Thymus (tissue), 11 donors: ENCODE measurements at regions not wholly inside any gene's neighbourhood (a gene's known extent, or its start where the extent isn't known, plus 50 kb on each side); places are given as distances from the start of the nearest gene placed in this dataset.

ENCODE experiments used
- DNase-seq, 9 donors: peaks; one replicate each; pipeline ENCODE4 v3.0.0-alpha.2; 2013; ENCODE audit warnings: low spot score in 9 of 9, low read depth in 6 of 9, missing footprints in 1 of 9
- H3K27ac ChIP-seq, 2 donors: one replicate each; pipeline ENCODE4 v1.5.1; 2013; ENCODE audit warnings: control low read depth in 1 of 2, low read depth in 1 of 2, low read length in 1 of 2, mild to moderate bottlenecking in 1 of 2, moderate library complexity in 1 of 2
- H3K27me3 ChIP-seq, 2 donors: one replicate each; pipeline ENCODE4 v1.5.1; 2013; ENCODE audit warnings: low read length in 1 of 2; ENCODE audit not compliant: control insufficient read depth in 2 of 2, insufficient read depth in 1 of 2
- H3K36me3 ChIP-seq, 2 donors: one replicate each; pipeline ENCODE4 v1.5.1; 2013; ENCODE audit warnings: low read length in 1 of 2, mild to moderate bottlenecking in 1 of 2, moderate library complexity in 1 of 2; ENCODE audit not compliant: control insufficient read depth in 2 of 2, insufficient read depth in 2 of 2
- H3K4me1 ChIP-seq, 2 donors: one replicate each; pipeline ENCODE4 v1.5.1; 2013; ENCODE audit warnings: low read length in 2 of 2; ENCODE audit not compliant: control insufficient read depth in 2 of 2, insufficient read depth in 2 of 2
- H3K4me3 ChIP-seq, 2 donors: one replicate each; pipeline ENCODE4 v1.5.1; 2013; ENCODE audit warnings: low read length in 2 of 2, control low read depth in 1 of 2, mild to moderate bottlenecking in 1 of 2
- H3K9me3 ChIP-seq, 2 donors: one replicate each; pipeline ENCODE4 v1.5.1; 2013; ENCODE audit warnings: low read length in 1 of 2, mild to moderate bottlenecking in 1 of 2; ENCODE audit not compliant: control insufficient read depth in 2 of 2, insufficient read depth in 1 of 2
- WGBS: extraction: QIAGEN DNeasy Blood & Tissue Kit; methylation state at CpG from one replicate; pipeline ENCODE4 v1.1.7; 2013; 5-methylcytosine and 5-hydroxymethylcytosine counted together
- donor health status: healthy.

DNA sequence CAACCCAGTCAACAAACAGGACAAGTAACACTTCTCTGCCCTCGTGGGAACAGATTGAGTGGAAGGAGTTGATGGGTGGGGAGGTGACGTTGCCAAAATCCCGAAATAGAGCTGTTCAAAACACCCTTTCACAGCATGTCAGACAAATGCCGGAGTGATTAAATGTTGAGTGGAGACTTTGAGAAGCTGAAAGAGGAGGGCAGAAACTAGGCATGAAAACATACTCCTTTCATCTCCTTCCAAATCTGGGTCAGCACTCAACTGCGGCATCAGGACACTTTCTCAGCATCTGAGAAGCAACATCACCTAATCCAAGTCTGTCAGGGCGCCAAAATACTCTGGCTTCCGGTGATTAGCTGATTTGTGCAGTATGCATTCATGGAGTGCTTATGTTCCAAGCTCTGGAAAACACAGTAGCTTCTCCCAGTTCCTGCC is 51.5 kb upstream of the MRI1 start:
- no peaks in the 10 kb centered on the region for H3K4me1 ChIP-seq
- 77% methylated on average over 7 of the region's 7 CpGs for WGBS
- H3K36me3 ChIP-seq, result no peaks in the 10 kb centered on the region
- DNase-seq, result no peak
- H3K27ac ChIP-seq, result no peak overlapping the region
- H3K9me3 ChIP-seq, result no peaks in the 10 kb centered on the region
- no peak overlapping the region for H3K4me3 ChIP-seq
- H3K27me3 ChIP-seq, result peaks cover 0 to 6% of the 10 kb centered on the region in 2 donors

GRCh38 chr19:13707915-13708314 is 56.4 kb upstream of the MRI1 start:
- Histone ChIP-seq H3K27ac (no peak overlapping the region), H3K4me1 (no peaks in the 10 kb centered on the region), H3K4me3 (no peak overlapping the region), H3K9me3 (no peaks in the 10 kb centered on the region), H3K36me3 (no peaks in the 10 kb centered on the region), H3K27me3 (no peaks in the 10 kb centered on the region)
- no peak for DNase-seq
- WGBS, result 41% methylated on average over 4 of the region's 4 CpGs

DNA sequence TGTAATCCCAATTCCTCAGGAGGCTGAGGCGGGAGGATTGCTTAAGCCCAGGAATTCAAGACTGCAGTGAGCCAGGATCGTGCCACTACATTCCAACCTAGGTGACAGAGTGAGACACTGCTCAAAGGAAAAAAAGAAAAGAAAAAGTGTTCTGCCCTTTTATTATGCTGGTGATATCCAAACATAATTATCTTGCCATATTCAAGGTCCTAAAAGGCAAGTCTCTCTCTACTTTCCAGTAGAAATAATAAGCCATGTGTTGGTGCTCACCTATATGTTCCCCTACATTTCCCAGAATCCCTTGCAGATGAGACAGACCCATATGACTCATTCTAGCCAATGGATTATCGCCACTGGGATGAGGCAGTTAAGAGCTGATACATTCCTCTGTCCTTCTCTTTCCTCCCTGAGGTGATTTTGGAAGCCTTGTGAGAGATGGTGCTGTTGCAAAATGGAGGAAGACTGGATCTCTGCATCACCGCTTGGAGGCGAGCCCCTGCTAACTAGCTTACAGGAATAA is 58.3 kb upstream of the MRI1 start:
- 97% methylated on average over 5 of the region's 5 CpGs for WGBS
- Histone ChIP-seq H3K4me1 (no peaks in the 10 kb centered on the region), H3K36me3 (no peaks in the 10 kb centered on the region)

GRCh38 chr19:13705201-13705600 is 59.1 kb upstream of the MRI1 start:
- Histone ChIP-seq H3K27ac (no peak overlapping the region), H3K9me3 (peaks cover 0 to 2% of the 10 kb centered on the region in 2 donors), H3K36me3 (no peaks in the 10 kb centered on the region), H3K4me1 (no peaks in the 10 kb centered on the region), H3K4me3 (no peak overlapping the region), H3K27me3 (peaks cover 0 to 14% of the 10 kb centered on the region in 2 donors)
- no peak for DNase-seq
- 98% methylated on average over 2 of the region's 2 CpGs for WGBS

More for the DNA sequence above, 58.3 kb upstream of the MRI1 start:
- Histone ChIP-seq H3K4me3 (no peak overlapping the region), H3K27ac (no peak overlapping the region), H3K9me3 (peaks cover 0 to 2% of the 10 kb centered on the region in 2 donors), H3K27me3 (peaks cover 0 to 12% of the 10 kb centered on the region in 2 donors)
- no peak for DNase-seq

GRCh38 chr19:13701624-13702023 is 62.7 kb upstream of the MRI1 start:
- peaks cover 0 to 2% of the 10 kb centered on the region in 2 donors for H3K9me3 ChIP-seq
- H3K27ac ChIP-seq, result no peak overlapping the region
- peaks cover 0 to 16% of the 10 kb centered on the region in 2 donors for H3K27me3 ChIP-seq
- H3K4me1 ChIP-seq, result no peaks in the 10 kb centered on the region
- H3K36me3 ChIP-seq, result no peaks in the 10 kb centered on the region
- WGBS, result 98% methylated on average over 2 of the region's 2 CpGs
- no peak for DNase-seq
- no peak overlapping the region for H3K4me3 ChIP-seq

- no peak overlapping the region for H3K27ac ChIP-seq
- DNase-seq, result no peak
- H3K4me3 ChIP-seq, result no peak overlapping the region
- peaks cover 0 to 2% of the 10 kb centered on the region in 2 donors for H3K9me3 ChIP-seq
- H3K4me1 ChIP-seq, result no peaks in the 10 kb centered on the region
- H3K27me3 ChIP-seq, result peaks cover 0 to 16% of the 10 kb centered on the region in 2 donors
- 88% methylated on average over 8 of the region's 8 CpGs for WGBS
- H3K36me3 ChIP-seq, result no peaks in the 10 kb centered on the region
Measured at GRCh38 chr19:13700621-13701020, 63.7 kb upstream of the MRI1 start.

- Histone ChIP-seq H3K27me3 (peaks cover 0 to 16% of the 10 kb centered on the region in 2 donors), H3K4me3 (no peak overlapping the region), H3K4me1 (no peaks in the 10 kb centered on the region), H3K36me3 (no peaks in the 10 kb centered on the region), H3K9me3 (peaks cover 0 to 2% of the 10 kb centered on the region in 2 donors), H3K27ac (no peak overlapping the region)
- WGBS, result 67% methylated on average over 4 of the region's 4 CpGs
- no peak for DNase-seq
Measured at GRCh38 chr19:13699786-13700185, 64.5 kb upstream of the MRI1 start.

DNA sequence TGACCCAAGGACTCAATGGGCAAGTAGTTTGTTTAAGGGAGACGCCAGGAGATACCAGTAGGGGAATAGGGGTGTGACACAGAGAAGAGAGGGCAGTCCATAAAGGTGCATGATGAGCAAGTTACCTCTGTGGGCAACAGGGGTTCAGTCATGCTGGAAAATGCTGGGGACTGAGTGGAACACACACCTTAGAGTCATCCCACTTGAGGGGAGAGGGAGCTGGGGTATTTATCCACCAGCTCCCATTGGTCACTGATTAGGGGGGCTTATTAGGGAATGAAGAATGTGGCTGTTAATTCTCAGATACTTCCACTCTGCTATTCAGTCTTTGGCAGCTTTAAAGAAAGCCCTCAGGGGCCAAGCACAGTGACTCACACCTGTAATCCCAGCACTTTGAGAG is 67.5 kb upstream of the MRI1 start:
- no peak for DNase-seq
- 92% methylated on average over 1 of the region's 1 CpG for WGBS
- peaks cover 0 to 12% of the 10 kb centered on the region in 2 donors for H3K27me3 ChIP-seq
- no peak overlapping the region for H3K27ac ChIP-seq
- peaks cover 0 to 2% of the 10 kb centered on the region in 2 donors for H3K9me3 ChIP-seq
- H3K4me1 ChIP-seq, result no peaks in the 10 kb centered on the region
- H3K4me3 ChIP-seq, result no peak overlapping the region
- H3K36me3 ChIP-seq, result no peaks in the 10 kb centered on the region

GRCh38 chr19:13693889-13694288 is 70.4 kb upstream of the MRI1 start:
- WGBS, result 90% methylated on average over 4 of the region's 4 CpGs
- Histone ChIP-seq H3K4me1 (no peaks in the 10 kb centered on the region), H3K4me3 (no peak overlapping the region), H3K27ac (no peak overlapping the region), H3K9me3 (no peaks in the 10 kb centered on the region), H3K27me3 (peaks cover 0 to 2% of the 10 kb centered on the region in 2 donors), H3K36me3 (no peaks in the 10 kb centered on the region)
- no peak for DNase-seq
